Endothelial cell (in vitro differentiated cells): ENCODE measurements at regions not wholly inside any gene's neighbourhood (a gene's known extent, or its start where the extent isn't known, plus 50 kb on each side); places are given as distances from the start of the nearest gene placed in this dataset.

Source experiments
- DNase-seq: peaks from one replicate; pipeline ENCODE4 v3.0.0; 2021; ENCODE audit warnings: low spot score
- H3K27ac Mint-ChIP-seq: one replicate; pipeline ENCODE4 v1.8.0; 2021; ENCODE audit warnings: mixed read lengths, inconsistent platforms; ENCODE audit not compliant: unreplicated experiment
- H3K27me3 Mint-ChIP-seq: one replicate; pipeline ENCODE4 v1.8.0; 2021; ENCODE audit warnings: mild to moderate bottlenecking, moderate library complexity, mixed read lengths, inconsistent platforms; ENCODE audit not compliant: unreplicated experiment
- H3K36me3 Mint-ChIP-seq: one replicate; pipeline ENCODE4 v1.8.0; 2021; ENCODE audit warnings: mild to moderate bottlenecking, low read depth, mixed read lengths, inconsistent platforms; ENCODE audit not compliant: unreplicated experiment
- H3K4me1 Mint-ChIP-seq: one replicate; pipeline ENCODE4 v1.8.0; 2021; ENCODE audit warnings: mild to moderate bottlenecking, mixed read lengths, inconsistent platforms; ENCODE audit not compliant: unreplicated experiment
- H3K4me3 Mint-ChIP-seq: one replicate; pipeline ENCODE4 v1.8.0; 2021; ENCODE audit warnings: mild to moderate bottlenecking, mixed read lengths, inconsistent platforms; ENCODE audit not compliant: unreplicated experiment
- H3K9me3 Mint-ChIP-seq: one replicate; pipeline ENCODE4 v1.8.0; 2021; ENCODE audit warnings: mixed read lengths, inconsistent platforms; ENCODE audit not compliant: unreplicated experiment
- TF ChIP-seq, protein P1 (sequence below): fragments of 200-600 bp; sonication (generic); IDR thresholded peaks from one replicate; pipeline ENCODE4 v1.5.0; 2021; ENCODE audit warnings: antibody characterized with exemption; ENCODE audit not compliant: unreplicated experiment

- H3K36me3 Mint-ChIP-seq = no peaks in the 10 kb centered on the region
- no peaks in the 10 kb centered on the region for H3K4me1 Mint-ChIP-seq
- no peak overlapping the region for H3K27ac Mint-ChIP-seq
- H3K27me3 Mint-ChIP-seq = no peaks in the 10 kb centered on the region
- TF ChIP-seq, protein P1, sequence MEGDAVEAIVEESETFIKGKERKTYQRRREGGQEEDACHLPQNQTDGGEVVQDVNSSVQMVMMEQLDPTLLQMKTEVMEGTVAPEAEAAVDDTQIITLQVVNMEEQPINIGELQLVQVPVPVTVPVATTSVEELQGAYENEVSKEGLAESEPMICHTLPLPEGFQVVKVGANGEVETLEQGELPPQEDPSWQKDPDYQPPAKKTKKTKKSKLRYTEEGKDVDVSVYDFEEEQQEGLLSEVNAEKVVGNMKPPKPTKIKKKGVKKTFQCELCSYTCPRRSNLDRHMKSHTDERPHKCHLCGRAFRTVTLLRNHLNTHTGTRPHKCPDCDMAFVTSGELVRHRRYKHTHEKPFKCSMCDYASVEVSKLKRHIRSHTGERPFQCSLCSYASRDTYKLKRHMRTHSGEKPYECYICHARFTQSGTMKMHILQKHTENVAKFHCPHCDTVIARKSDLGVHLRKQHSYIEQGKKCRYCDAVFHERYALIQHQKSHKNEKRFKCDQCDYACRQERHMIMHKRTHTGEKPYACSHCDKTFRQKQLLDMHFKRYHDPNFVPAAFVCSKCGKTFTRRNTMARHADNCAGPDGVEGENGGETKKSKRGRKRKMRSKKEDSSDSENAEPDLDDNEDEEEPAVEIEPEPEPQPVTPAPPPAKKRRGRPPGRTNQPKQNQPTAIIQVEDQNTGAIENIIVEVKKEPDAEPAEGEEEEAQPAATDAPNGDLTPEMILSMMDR = no peak
- no peaks in the 10 kb centered on the region for H3K9me3 Mint-ChIP-seq
- H3K4me3 Mint-ChIP-seq = no peak overlapping the region
- DNase-seq = no peak
Measured at GRCh38 chr6:15770347-15771143, 107.7 kb upstream of the DTNBP1 start.

GRCh38 chr6:15769511-15770018 lies 106.7 kb upstream of the DTNBP1 start:
- no peak for DNase-seq
- Mint-ChIP-seq H3K4me1 (no peaks in the 10 kb centered on the region), H3K4me3 (no peak overlapping the region), H3K27me3 (no peaks in the 10 kb centered on the region), H3K36me3 (no peaks in the 10 kb centered on the region), H3K27ac (no peak overlapping the region), H3K9me3 (no peaks in the 10 kb centered on the region)
- TF ChIP-seq, protein P1 = no peak

- no peaks in the 10 kb centered on the region for H3K36me3 Mint-ChIP-seq
- no peaks in the 10 kb centered on the region for H3K4me1 Mint-ChIP-seq
- H3K4me3 Mint-ChIP-seq = no peak overlapping the region
- no peaks in the 10 kb centered on the region for H3K27me3 Mint-ChIP-seq
- TF ChIP-seq, protein P1 = no peak
- no peak for DNase-seq
- no peaks in the 10 kb centered on the region for H3K9me3 Mint-ChIP-seq
- no peak overlapping the region for H3K27ac Mint-ChIP-seq
Measured at GRCh38 chr6:15768999-15769398, 106.2 kb upstream of the DTNBP1 start.

DNA sequence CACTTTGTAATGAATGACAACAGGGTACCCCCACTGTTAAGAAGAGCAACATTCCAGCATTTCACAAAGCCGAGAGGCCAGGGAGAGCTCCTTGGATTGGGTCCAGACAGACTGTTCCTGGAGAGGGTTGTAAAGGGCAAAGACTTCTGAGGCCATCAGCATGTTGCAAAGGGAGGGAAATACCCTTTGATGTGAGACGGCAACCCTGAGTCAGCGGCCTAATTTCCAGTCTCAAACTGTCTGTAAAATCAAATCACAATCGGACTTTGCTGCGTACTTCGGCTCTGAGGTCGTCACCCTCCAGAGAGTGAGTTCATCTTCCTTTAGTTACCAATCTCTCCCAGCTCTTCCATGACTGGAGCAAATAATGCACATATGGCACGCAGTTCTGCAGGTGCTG lies 101.0 kb upstream of the DTNBP1 start:
- no peak for DNase-seq
- H3K27me3 Mint-ChIP-seq = no peaks in the 10 kb centered on the region
- H3K4me1 Mint-ChIP-seq = no peaks in the 10 kb centered on the region
- H3K4me3 Mint-ChIP-seq = no peak overlapping the region
- TF ChIP-seq, protein P1 = no peak
- H3K9me3 Mint-ChIP-seq = no peaks in the 10 kb centered on the region
- no peak overlapping the region for H3K27ac Mint-ChIP-seq
- H3K36me3 Mint-ChIP-seq = no peaks in the 10 kb centered on the region

- no peaks in the 10 kb centered on the region for H3K9me3 Mint-ChIP-seq
- no peak overlapping the region for H3K27ac Mint-ChIP-seq
- no peak for DNase-seq
- TF ChIP-seq, protein P1 = no peak
- H3K27me3 Mint-ChIP-seq = no peaks in the 10 kb centered on the region
- H3K4me3 Mint-ChIP-seq = no peak overlapping the region
- H3K4me1 Mint-ChIP-seq = no peaks in the 10 kb centered on the region
- no peaks in the 10 kb centered on the region for H3K36me3 Mint-ChIP-seq
Measured at GRCh38 chr6:15763364-15763763, 100.5 kb upstream of the DTNBP1 start.
